ENCODE measurements at regions not wholly inside any gene's neighbourhood (a gene's known extent, or its start where the extent isn't known, plus 50 kb on each side); places are given as distances from the start of the nearest gene placed in this dataset.
"Not testable (repeated sequence)": the region's sequence is repeated elsewhere in the genome, so short reads cannot be mapped to it uniquely, and the experiment has no call there.

- Histone ChIP-seq H3K36me3 (no peaks in the 10 kb centered on the region), H3K27me3 (0 out of 2 replicates have a peak, but pooled peaks cover 1% of the 10 kb centered on the region), H3K4me3 (no peak overlapping the region), H3K9me3 (no peaks in the 10 kb centered on the region)
- no peak for DNase-seq
Observed at GRCh38 chr3:140777631-140778233, 99.9 kb downstream of the TRIM42 start.

- DNase-seq = no peak
- Histone ChIP-seq H3K9me3 (peaks cover 4% of the 10 kb centered on the region; the same call in 1 of the 2 replicates), H3K36me3 (no peaks in the 10 kb centered on the region), H3K4me3 (no peak overlapping the region), H3K27me3 (no peaks in the 10 kb centered on the region)
Observed at GRCh38 chr3:140791368-140791767, 113.5 kb downstream of the TRIM42 start.

DNA sequence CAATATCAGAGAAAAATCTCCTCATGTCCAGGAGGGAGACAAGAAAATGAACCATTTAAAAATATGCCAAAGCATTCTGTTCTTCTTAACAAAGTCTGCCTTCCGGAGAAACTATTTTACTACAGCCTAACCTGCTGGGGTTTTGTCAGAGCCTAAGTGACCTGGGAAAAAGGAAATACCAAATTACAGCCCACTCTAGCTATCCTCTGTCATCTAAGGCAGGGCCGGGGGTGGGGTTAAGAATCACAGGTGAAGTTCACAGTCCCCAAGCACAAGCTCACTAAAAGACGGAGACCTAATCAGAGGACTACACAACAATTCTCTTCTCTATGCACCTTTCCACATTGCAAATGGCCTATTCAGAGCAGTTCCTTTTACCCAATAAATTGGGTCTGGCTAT lies 116.6 kb downstream of the TRIM42 start:
- peaks cover 4% of the 10 kb centered on the region; the same call in 1 of the 2 replicates for H3K9me3 ChIP-seq
- DNase-seq = no peak
- H3K36me3 ChIP-seq = no peaks in the 10 kb centered on the region
- no peaks in the 10 kb centered on the region for H3K27me3 ChIP-seq
- no peak overlapping the region for H3K4me3 ChIP-seq

- not testable (repeated sequence) for H3K4me3 ChIP-seq, DNase-seq, H3K27me3 ChIP-seq, H3K36me3 ChIP-seq, H3K9me3 ChIP-seq
Observed at GRCh38 chr3:140802898-140803297, 125.0 kb downstream of the TRIM42 start.

GRCh38 chr3:140809316-140809715 lies 131.5 kb downstream of the TRIM42 start:
- Histone ChIP-seq H3K9me3 (no peaks in the 10 kb centered on the region; the same call in 1 of the 2 replicates), H3K36me3 (no peaks in the 10 kb centered on the region), H3K27me3 (no peaks in the 10 kb centered on the region), H3K4me3 (no peak overlapping the region)
- no peak for DNase-seq

DNA sequence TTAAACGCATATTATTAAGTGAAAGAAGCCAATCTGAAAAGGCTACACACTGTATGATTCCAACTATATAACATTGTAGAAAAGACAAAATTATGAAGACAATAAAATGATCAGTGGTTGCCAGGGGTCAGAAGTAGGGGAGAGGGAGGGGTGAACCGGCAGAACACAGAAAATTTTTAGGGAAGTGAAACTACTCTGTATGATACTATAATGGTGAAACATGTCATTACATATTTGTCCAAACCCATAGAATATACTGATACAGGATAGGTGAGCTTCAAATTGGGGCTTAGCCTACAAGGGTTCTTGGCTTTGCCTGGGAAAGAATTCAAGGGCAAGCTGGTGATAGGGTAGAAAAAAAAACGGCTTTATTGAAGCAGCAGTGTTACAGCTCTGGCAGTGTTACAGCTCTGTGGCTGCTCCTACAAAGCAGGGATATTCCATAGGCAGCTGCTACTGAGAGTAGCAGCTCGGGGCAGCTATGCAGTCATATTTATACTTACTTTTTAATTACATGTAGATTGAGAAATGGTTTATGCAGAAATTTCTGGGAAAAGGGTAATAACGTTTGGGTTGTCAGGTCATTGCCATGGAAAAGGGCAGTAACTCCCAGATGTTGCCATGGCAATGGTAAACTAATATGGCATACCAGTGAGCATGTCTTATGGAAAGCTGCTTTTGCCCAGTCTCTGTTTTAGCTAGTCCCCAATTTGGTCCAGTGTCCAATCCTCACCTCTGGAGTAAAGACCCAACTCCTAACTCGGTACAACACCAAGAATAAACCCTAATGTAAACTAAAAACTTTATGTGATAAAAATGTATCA lies 125.1 kb upstream of the SLC25A36 start:
- Histone ChIP-seq H3K9me3 (no peaks in the 10 kb centered on the region; the same call in 1 of the 2 replicates), H3K36me3 (no peaks in the 10 kb centered on the region), H3K4me3 (no peak overlapping the region), H3K27me3 (no peaks in the 10 kb centered on the region)
- DNase-seq = no peak

- Histone ChIP-seq H3K27me3 (no peaks in the 10 kb centered on the region), H3K36me3 (no peaks in the 10 kb centered on the region), H3K4me3 (no peak overlapping the region), H3K9me3 (no peaks in the 10 kb centered on the region)
- DNase-seq = no peak
Observed at GRCh38 chr3:140821493-140821892, 120.1 kb upstream of the SLC25A36 start.

- Histone ChIP-seq H3K4me3 (no peak overlapping the region), H3K27me3 (no peaks in the 10 kb centered on the region), H3K36me3 (no peaks in the 10 kb centered on the region), H3K9me3 (no peaks in the 10 kb centered on the region)
- no peak for DNase-seq
Observed at GRCh38 chr3:140822401-140823047, 119.1 kb upstream of the SLC25A36 start.

DNA sequence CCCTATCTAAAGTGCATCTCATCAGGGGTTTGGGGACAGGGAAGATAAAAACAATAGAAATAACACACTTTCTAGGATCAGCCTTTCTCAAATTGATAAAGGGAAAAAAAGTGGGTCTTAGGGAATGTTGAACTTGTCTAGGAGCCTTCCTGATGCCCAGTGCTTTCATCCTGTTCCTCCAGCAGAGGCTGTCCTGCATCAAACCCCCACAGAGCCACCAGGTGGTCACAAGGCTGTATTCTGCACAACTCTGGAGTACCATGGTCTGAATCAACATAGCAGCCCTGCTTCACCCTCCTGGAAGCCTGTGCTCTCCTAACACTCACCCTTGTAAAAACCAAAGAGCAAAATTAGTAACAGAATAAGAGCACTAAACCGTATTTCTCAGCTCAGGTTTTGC lies 118.5 kb upstream of the SLC25A36 start:
- Histone ChIP-seq H3K36me3 (no peaks in the 10 kb centered on the region), H3K4me3 (no peak overlapping the region), H3K9me3 (no peaks in the 10 kb centered on the region), H3K27me3 (no peaks in the 10 kb centered on the region)
- DNase-seq = no peak

GRCh38 chr3:140827894-140828293 lies 113.7 kb upstream of the SLC25A36 start:
- no peaks in the 10 kb centered on the region for H3K9me3 ChIP-seq
- H3K4me3 ChIP-seq = no peak overlapping the region
- peaks cover 9% of the 10 kb centered on the region for H3K27me3 ChIP-seq
- no peak for DNase-seq
- no peaks in the 10 kb centered on the region for H3K36me3 ChIP-seq

DNA sequence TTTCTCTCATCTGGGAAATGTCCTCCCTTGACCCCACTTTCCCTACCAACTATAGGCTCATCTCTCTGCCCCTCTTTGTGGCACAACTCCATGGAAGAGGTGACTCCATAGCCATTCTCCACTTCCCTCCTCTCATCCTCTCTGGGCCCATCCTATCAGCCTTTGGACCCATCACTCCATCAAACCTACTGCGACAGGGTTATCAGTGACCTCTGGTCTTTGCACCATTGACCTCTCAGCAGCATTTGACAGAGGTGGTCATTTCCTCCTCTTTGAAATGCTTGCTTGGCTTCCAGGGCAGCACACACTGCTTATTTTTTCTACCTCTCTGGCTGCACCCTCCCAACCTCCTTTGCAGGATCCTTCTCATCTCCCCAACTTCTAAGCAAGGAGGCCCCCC lies 113.1 kb upstream of the SLC25A36 start:
- H3K27me3 ChIP-seq = peaks cover 9% of the 10 kb centered on the region

GRCh38 chr3:140829796-140830195 lies 111.8 kb upstream of the SLC25A36 start:
- Histone ChIP-seq H3K4me3 (no peak overlapping the region), H3K9me3 (no peaks in the 10 kb centered on the region), H3K27me3 (peaks cover 9% of the 10 kb centered on the region), H3K36me3 (no peaks in the 10 kb centered on the region)
- DNase-seq = no peak

More for the DNA sequence above, 113.1 kb upstream of the SLC25A36 start:
- Histone ChIP-seq H3K36me3 (no peaks in the 10 kb centered on the region), H3K9me3 (no peaks in the 10 kb centered on the region), H3K4me3 (no peak overlapping the region)
- no peak for DNase-seq

DNA sequence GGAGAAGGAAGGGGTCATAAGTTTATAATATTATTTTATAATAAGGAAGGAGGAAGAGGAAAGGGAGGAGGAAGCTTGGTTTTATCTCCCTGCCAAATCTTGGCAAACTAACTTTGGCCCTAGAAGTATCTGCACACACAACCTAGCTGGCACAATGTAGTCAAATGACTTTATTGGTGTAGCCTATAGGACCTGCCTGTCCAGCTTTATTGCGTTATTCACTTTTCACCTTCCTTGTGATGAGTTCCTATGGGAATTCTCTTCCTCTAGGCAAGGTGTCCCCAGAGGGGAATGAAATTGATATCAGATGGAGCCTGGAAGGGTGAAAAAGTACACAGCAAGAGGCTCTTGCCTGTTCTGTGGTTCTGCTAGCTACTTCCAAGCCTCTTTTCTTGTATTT lies 111.2 kb upstream of the SLC25A36 start:
- Histone ChIP-seq H3K9me3 (no peaks in the 10 kb centered on the region), H3K4me3 (no peak overlapping the region), H3K36me3 (no peaks in the 10 kb centered on the region), H3K27me3 (peaks cover 9% of the 10 kb centered on the region)
- no peak for DNase-seq

DNA sequence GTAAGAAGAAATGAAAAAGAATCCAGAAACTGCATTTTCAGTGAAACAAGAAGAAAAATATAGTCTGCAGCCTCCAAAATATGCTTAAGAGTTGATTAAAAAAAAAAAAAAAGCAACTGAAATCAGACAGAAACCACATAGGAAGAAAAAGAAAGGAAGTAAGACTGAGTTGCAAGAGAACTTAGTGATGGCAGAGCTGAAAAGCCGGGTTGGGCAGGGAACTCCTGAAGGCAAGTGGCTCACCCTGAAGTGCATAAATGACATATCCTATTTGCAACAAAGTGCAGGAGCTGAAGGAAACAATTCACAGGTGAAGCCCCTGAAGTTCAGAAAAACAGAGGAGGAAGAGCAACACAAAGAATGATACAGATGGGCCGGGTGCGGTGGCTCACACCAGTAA lies 108.8 kb upstream of the SLC25A36 start:
- Histone ChIP-seq H3K4me3 (no peak overlapping the region), H3K36me3 (no peaks in the 10 kb centered on the region), H3K9me3 (no peaks in the 10 kb centered on the region), H3K27me3 (peaks cover 13% of the 10 kb centered on the region)
- DNase-seq = no peak

DNA sequence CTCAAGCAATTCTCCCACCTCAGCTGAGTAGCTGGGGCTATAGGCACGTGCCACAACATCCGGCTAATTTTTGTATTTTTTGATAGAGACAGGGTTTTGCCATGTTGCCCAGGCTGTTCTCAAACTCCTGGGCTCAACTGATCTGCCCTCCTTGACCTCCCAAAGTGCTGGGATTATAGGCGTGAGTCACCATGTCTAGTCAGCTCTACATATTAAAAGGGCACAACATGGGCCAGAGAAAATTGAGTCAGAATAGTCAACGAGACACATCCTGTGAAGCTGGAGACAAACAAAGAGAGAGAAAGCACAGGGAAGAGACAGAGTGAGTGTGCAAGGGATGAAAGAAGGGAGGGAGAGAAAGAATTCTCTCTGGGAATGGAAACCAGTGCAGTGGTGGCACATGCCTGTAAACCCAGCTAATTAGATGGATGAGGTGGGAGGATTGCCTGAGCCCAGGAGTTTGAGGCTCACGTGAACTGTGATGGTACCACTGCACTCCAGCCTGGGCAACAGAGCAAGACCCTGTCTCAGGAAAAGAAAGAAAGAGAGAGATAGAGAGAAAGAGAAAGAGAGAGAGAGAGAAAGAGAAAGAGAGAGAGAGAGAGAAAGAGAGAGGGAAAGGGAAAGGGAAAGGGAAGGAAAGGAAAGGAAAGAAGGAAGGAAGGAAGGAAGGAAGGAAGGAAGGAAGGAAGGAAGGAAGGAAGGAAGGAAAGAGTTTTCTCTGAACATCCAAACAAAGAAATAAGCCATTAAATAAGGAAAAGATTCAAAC lies 107.2 kb upstream of the SLC25A36 start:
- peak; percentile 65 for DNase-seq

DNA sequence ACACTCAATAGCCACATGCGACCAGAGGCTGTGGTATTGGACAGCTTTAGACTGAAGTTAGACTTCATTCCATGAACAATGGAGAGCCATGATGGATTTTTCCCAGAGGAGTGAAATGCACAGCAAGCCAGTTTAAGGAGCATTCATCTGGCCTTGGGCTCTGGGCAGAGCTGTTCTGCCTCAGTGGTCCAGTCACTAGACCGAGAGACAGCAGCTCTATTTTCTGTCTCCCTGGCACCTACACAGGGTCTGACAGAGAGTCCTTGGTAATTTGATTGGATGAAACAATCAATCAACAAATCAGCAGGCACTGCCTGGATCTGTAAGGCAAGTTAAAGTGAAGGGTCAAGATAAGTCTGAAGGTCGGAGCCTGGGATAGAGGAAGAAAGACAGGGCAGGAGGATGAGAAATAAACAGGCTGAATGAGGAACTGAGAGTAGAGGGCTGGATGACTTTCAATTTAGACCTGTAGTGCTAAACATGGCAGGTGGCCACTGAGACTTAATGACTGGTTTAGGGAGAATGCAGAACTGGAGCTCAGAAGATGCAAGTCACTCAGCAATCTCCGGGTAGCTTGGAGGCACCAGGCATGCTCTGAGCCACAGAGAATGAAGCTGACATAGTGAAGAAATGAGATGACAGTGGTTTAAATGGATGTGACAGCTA lies 98.5 kb upstream of the SLC25A36 start:
- H3K27me3 ChIP-seq = peaks cover 17% of the 10 kb centered on the region; the same call in 1 of the 2 replicates
- no peaks in the 10 kb centered on the region for H3K36me3 ChIP-seq
- no peak for DNase-seq
- H3K4me3 ChIP-seq = no peak overlapping the region
- H3K9me3 ChIP-seq = no peaks in the 10 kb centered on the region

More for the DNA sequence above, 107.2 kb upstream of the SLC25A36 start:
- no peaks in the 10 kb centered on the region for H3K36me3 ChIP-seq
- H3K4me3 ChIP-seq = no peak overlapping the region
- H3K27me3 ChIP-seq = peaks cover 13% of the 10 kb centered on the region
- no peaks in the 10 kb centered on the region for H3K9me3 ChIP-seq

Measured in MG63 (cell line).